Activated CD4-positive, alpha-beta T cell treated with anti-CD3 and anti-CD28 coated beads, Interleukin-2, Interleukin-6, amounts not matched to agents 100 ng/mL and 50 ng/mL, durations not matched to agents 16 hours and 8 hours (primary cell): ENCODE measurements at regions not wholly inside any gene's neighbourhood (a gene's known extent, or its start where the extent isn't known, plus 50 kb on each side); places are given as distances from the start of the nearest gene placed in this dataset.

Experiments used
- DNase-seq: peaks from one replicate; pipeline ENCODE4 v3.0.0-alpha.2; 2020

DNA sequence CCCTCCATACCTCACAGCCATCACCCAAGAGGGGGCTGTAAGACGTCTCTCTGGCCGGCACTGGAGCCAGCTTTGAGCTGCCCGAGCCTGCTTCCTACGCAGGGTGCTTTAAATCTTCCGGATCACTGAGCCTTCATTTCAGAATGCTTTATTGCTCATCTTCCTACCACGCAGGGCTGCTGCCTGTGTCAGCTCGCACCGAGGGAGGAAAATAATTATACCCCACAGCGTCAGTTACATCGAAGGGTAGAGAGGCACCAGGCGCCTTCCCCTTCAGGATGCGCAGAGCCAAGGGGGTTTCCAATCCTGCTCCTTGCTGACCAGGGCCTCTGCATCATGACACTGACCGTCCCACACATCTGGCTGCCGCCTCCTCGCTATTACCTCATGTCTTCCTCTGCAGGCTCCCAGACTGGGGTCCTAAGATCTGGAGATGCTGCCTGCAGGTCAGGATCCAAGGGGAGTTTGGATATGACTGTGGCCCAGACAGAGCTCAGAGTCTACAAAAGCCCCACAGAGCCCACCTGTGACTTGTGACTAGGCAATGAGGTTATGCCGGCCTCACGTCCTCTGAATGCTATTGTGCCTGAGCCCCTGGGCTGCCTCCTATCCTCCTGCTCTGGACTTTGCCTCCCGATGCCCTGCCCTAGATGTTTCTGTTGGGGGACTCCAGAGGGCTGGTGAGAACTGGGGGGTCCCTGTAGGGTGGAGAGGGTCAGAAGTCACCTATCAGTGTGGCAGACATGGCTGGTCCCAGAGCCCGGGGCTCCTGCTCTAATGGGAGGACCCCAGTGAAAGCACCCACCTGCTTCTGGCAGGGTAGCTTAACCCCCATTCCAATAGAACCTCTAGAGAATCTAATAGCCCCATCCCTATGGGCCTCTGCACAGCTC is 220.3 kb upstream of the RTL1 start:
- DNase-seq = no peak

DNA sequence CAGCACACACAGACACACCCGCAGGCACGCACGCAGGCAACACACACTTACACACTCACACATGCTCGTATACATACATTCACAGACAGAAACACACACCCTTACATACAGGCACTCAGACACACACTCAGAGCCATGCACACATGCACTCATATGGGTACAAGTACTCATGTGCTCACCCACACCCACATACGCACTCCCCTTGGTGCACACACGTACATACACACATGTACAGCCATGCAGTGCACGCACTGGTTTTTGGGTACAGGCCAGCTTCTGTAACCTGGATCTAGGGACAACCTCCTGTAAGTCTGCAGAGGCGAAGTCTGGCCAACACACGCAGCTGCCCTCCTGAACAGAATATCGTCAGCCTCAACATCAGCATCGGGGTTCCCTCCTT is 221.3 kb upstream of the RTL1 start:
- no peak for DNase-seq

GRCh38 chr14:101125313-101125712 is 221.8 kb upstream of the RTL1 start:
- DNase-seq = no peak

GRCh38 chr14:101125719-101126651 is 222.5 kb upstream of the RTL1 start:
- no peak for DNase-seq

DNA sequence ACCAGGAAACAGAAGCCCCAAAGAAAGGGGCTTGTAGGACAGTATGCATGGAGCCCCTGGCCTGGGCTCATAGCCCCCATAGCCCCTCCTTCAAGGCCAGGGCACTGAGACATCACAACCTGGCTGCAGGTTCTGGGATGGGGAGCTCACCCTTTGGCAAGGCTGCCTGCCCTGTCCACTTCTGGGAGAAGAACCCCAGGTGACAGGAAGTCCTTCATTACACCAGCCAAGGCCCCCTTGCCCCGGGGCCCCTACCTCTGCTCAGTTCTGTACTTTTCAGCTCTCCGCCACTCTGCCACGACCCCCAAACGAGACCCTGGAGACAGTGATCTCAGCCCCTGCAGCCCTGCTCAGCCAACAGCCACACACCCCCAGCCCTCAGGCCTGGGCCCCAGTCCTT is 223.2 kb upstream of the RTL1 start:
- DNase-seq = no peak

DNA sequence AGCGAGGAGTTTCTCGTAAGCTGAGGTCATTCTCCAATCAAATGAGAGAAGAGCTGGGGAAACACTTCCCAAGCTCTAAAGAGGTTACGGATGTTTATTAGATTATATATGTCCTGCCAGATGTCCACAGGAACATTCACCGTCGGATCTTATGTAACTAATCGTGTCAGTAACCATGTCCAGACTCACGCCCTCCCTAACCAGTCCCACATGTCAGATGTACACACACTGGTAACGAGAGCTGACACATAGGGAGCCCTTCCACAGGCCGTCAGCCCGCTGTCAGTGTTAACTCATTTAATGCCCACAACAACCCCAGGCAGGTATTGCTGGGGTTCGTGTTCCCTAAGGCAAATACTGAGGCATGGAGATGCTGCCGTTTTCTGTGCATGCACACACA is 223.7 kb upstream of the RTL1 start:
- no peak for DNase-seq

DNA sequence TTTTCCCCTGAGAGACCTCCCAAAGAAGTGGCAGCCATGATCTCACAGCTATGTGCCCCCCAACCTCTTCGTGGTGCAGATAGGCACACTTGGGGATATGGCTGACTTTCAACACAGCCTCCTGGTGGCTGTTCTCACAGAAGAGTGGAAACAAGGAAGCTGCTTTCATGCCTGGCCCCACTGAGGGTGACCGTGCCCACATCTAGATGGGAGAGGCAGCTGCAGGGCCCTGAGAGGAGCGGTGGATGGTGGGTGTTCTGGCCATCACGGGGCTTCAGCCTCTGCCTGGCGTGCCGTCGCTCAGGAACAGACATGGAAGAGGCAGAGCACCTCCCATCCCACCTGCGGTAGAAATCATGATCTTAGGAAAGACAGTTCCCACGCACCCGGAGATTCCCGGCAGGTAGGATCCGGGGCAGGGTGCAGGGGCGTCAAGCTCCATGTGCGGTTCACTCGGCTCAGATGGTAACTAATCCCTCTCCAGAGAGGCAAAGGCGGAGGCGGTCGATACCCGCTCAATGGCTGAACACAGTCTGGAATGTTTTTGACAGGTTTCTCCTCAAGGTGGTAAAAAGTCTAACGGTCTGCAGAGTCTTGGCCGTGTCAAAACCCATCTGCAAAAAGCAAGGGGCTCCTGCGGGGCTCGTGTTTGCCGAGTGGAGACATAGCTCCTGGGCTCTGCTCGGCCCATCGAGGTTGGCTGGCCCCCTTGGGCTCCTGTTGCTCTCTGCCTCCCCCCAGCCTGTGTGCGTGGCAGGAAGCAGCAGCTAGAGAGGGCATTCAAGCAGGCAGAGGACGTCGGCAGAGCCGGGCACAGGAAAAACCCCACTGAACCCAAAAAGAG is 225.2 kb upstream of the RTL1 start:
- DNase-seq = no peak

DNA sequence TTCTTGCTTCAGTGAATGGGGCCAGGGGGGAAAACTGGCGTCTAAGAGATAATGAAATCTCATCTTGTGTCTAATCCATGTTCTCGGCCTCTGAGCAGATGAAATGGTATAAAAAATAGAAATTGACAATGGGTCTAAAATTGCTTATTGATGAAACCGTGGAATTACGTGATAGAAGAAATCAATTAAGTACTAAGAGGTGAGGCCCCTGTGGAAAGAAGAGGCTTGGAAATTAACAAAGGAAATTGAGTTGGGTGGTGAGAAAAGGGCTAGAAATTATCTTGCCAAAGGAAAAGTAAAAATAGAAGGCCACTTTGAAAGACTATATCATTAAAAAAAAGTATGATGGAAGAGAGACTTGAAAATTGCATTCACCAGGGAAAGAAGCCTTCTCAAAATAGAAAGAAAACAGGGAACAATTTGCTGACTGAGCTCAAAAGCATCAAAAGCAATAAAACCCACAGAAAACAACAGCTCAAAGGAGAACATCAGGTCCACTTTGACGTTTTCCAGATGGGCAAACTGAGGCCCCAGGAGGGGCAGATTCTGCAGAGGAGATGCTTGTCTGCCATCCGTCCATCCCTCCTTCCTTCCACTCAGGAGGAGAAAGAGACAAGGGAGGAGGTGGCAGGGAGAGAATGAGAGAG is 226.1 kb upstream of the RTL1 start:
- no peak for DNase-seq

GRCh38 chr14:101130861-101131260 is 227.3 kb upstream of the RTL1 start:
- no peak for DNase-seq

DNA sequence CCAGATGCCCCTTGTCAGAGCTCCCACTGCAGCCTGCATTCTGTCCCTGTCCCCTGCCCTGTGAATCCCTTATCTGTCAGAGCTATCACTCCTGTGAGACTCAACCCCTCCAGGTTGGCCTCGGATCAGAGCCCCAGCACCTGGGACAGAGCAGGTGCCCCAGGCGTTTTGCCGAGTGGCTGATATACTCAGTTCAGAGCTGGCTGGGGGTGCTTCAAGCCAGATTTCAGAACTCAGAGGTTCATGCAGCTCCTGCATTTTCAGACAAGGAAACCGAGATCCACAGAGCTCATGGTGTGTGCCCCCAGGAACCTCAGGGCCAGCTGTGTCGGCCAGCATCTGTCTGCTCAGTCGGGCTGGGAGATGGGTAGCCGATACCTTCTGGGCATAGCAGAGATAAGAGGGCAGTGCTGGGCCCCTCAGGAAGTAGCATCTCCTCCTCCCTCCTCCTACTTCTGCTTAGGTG is 228.0 kb upstream of the RTL1 start:
- DNase-seq = no peak

GRCh38 chr14:101132051-101132571 is 228.6 kb upstream of the RTL1 start:
- DNase-seq = no peak

DNA sequence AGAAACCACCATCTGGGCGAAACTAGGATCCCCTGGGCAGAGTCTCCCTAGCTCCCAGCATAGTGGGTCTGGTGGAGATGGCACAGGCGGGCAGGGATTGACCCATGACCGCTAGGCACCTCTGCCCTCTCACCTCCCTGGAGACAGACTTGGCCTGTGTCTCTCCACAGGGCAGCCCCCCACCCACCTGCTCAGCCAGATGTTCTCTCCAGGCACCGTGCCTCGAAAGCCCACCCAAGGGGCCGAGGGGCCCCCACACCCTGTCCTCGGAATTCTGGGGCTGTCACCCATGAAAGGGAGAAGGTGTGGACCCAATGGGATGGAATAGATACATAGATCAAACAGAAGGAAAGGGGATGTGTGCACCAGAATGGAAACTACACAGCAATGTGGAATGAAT is 229.1 kb upstream of the RTL1 start:
- no peak for DNase-seq

DNA sequence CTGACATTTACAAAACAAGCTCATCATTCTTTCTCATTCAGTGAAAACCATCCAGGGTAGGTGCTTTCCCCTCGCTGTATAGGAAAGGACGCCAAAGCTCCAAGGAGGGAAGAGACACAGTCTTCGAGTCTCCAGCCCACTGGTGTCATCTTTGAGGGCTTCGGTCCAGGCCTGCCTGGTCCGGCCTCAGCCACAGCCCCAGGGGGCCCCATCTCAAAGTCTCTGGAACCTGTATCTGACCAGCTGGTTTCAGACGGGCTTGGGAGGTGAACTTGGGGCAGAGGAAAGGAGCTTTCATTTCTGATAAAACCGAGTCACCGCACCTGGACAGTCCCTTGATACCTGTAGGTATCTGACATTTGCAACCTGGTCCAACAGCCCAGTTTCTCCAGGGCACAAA is 229.5 kb upstream of the RTL1 start:
- DNase-seq = no peak

- no peak for DNase-seq
These were observed 230.7 kb upstream of the RTL1 start for GRCh38 chr14:101134161-101134631.

- no peak for DNase-seq
These were observed 231.4 kb upstream of the RTL1 start for GRCh38 chr14:101134851-101135433.

- DNase-seq = no peak
These were observed 232.5 kb upstream of the RTL1 start for GRCh38 chr14:101135796-101136742.

DNA sequence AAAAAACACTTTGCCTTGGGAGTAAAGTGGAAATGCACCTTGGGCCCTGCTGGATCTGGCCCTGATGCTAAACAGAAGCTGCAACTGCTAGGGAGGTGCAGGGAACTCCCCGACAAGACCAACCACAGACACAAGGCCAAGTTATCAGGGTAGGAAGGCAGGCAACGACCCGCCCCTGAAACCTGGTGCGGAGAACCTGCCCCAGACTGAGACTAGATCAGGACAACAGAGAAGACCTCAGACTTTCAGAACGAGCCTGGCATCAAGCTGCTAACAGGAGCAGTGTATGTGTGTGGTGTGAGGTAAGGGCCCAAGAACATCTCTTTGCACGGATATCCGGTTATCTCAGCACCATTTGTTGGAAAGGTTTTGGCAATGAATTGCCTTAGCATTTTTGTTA is 233.7 kb upstream of the RTL1 start:
- DNase-seq = no peak

DNA sequence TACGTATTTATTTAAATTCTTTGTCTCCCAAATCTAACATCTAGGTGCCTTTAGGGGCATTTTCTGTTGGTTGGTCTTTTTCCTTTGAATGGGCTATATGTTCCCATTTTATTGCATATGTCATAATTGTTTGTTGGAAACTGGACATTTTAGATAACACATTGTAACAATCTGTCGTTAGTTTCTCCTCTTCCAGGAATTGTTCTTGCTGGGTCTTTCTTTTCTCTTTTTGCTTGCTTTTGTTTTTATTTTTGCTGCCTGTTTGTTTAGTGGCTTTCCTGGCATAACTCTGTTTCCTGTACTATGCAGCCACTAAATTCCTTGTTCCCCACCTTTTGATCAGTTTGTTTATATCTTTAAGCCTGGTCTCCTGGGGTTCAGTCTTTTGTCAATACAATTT is 244.3 kb upstream of the RTL1 start:
- DNase-seq = no peak

- DNase-seq = no peak
These were observed 246.6 kb upstream of the RTL1 start for GRCh38 chr14:101150039-101150610.
